OCI-LY1 (cell line): ENCODE measurements at regions not wholly inside any gene's neighbourhood (a gene's known extent, or its start where the extent isn't known, plus 50 kb on each side); places are given as distances from the start of the nearest gene placed in this dataset.

Experiments used
- EZH2 ChIP-seq: fragments of 200-600 bp; sonication (generic), shearing (Covaris generic); IDR thresholded peaks from 2 replicates; pipeline ENCODE4 v1.8.0; 2017; ENCODE audit warnings: borderline replicate concordance, mixed run types, mild to moderate bottlenecking, antibody characterized with exemption, low read length, moderate library complexity, mixed read lengths
- TF ChIP-seq, protein P1 (sequence below): fragments of 200-600 bp; sonication (generic), shearing (Covaris generic); IDR thresholded peaks from 2 replicates; pipeline ENCODE4 v1.5.1; 2017; ENCODE audit warnings: mild to moderate bottlenecking, antibody characterized with exemption, low read length, moderate library complexity, mixed read lengths

DNA sequence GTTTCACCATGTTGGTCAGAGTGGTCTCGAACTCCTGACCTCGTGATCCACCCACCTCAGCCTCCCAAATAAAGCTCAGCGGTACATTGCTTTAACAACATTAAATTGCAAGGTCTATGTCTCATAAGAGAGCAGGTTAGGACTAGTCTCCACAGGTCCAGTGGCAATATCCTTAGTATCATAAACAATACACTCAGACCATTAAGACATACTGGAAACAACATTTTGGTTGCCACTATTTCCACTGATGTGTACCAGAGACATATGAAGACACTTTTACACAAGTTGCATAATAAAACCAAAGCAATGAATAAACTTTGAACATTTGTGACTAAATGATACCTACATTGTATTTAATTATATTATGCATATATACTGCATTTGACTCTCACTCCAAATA, 1130.0 kb downstream of the TSN start:
- TF ChIP-seq, protein P1, sequence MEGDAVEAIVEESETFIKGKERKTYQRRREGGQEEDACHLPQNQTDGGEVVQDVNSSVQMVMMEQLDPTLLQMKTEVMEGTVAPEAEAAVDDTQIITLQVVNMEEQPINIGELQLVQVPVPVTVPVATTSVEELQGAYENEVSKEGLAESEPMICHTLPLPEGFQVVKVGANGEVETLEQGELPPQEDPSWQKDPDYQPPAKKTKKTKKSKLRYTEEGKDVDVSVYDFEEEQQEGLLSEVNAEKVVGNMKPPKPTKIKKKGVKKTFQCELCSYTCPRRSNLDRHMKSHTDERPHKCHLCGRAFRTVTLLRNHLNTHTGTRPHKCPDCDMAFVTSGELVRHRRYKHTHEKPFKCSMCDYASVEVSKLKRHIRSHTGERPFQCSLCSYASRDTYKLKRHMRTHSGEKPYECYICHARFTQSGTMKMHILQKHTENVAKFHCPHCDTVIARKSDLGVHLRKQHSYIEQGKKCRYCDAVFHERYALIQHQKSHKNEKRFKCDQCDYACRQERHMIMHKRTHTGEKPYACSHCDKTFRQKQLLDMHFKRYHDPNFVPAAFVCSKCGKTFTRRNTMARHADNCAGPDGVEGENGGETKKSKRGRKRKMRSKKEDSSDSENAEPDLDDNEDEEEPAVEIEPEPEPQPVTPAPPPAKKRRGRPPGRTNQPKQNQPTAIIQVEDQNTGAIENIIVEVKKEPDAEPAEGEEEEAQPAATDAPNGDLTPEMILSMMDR: no peak
- no peak for TF ChIP-seq EZH2
